HepG2 (cell line): ENCODE measurements at regions not wholly inside any gene's neighbourhood (a gene's known extent, or its start where the extent isn't known, plus 50 kb on each side); places are given as distances from the start of the nearest gene placed in this dataset.

ENCODE experiments used
- ATAC-seq: fragments of 200-7000 bp; cut with Tn5 transposase; 3 replicates; pipeline ENCODE4 v1.9.1; 2020; ENCODE audit warnings: mild to moderate bottlenecking, moderate library complexity
- BruUV-seq: library from RNA; stranded (reverse); fragments of 400-500 nt; replicated peaks from 2 replicates; lab custom pipeline; 2021; lab: Mats Ljungman, UMichigan
- CTCF ChIA-PET: fragments of 300-600 bp; formaldehyde crosslinking; extraction: SDS; loops from one replicate; lab custom pipeline; 2021; ENCODE audit warnings: low total read pairs, inconsistent platforms, low intra/inter-chr PET ratio; lab: Yijun Ruan, JAX
- POLR2A ChIA-PET: fragments of 350-600 bp; sonication (Branson Sonifier 250); formaldehyde crosslinking; loops from one replicate; lab custom pipeline; 2020; ENCODE audit warnings: antibody characterized with exemption, inconsistent platforms; lab: Yijun Ruan, JAX
- DNase-seq: peaks from one replicate; pipeline ENCODE4 v3.0.0-alpha.2; 2015; ENCODE audit warnings: low spot score
- FAIRE-seq: peaks from 3 replicates; lab custom pipeline; 2011; peaks lifted over from hg19 to GRCh38; lab: Jason Lieb, UNC
- H2AFZ ChIP-seq: one replicate; pipeline ENCODE4 v1.6.1; 2011; ENCODE audit warnings: low read length, inconsistent platforms
- H3K27ac ChIP-seq: fragments of 300-600 bp; 3 replicates; pipeline ENCODE4 v1.8.0; 2011; ENCODE audit warnings: mixed run types, mild to moderate bottlenecking, mixed read lengths, low read length, inconsistent platforms; ENCODE audit not compliant: insufficient read depth; ENCODE audit errors: extremely low read length
- H3K27me3 ChIP-seq, 2 experiments: fragments of 200-600 bp in 1 of 2; 2 replicates in 1 of 2; 3 replicates in 1 of 2; pipeline versions ENCODE4 v1.6.0 to v1.8.0; 2011; ENCODE audit warnings: low read length in 2 of 2, mild to moderate bottlenecking in 2 of 2, moderate library complexity in 2 of 2, inconsistent platforms in 1 of 2; ENCODE audit not compliant: insufficient read depth in 2 of 2, control insufficient read depth in 1 of 2
- H3K36me3 ChIP-seq, 2 experiments: fragments of 200-600 bp in 1 of 2; replicated peaks in 1 of 2; 2 replicates in 1 of 2; 3 replicates in 1 of 2; pipeline versions ENCODE4 v1.5.1 to v1.8.0; 2011; ENCODE audit warnings: low read length in 2 of 2, inconsistent platforms in 1 of 2; ENCODE audit not compliant: insufficient read depth in 2 of 2, control insufficient read depth in 1 of 2
- H3K4me1 ChIP-seq: 2 replicates; pipeline ENCODE4 v1.5.1; 2012; ENCODE audit warnings: low read length, inconsistent platforms; ENCODE audit not compliant: insufficient read depth
- H3K4me2 ChIP-seq: 2 replicates; pipeline ENCODE4 v1.6.0; 2011; ENCODE audit warnings: low read depth, low read length, inconsistent platforms
- H3K4me3 ChIP-seq, 3 experiments: fragments of 200-600 bp in 1 of 3; sonication (generic), shearing (Covaris generic) in 1 of 3; replicated peaks in 1 of 3; 2 replicates each; pipeline ENCODE4 v1.5.1; 2011 to 2016; ENCODE audit warnings: low read length in 3 of 3, inconsistent platforms in 2 of 3, low read depth in 2 of 3, mild to moderate bottlenecking in 2 of 3, control low read depth in 1 of 3, mixed read lengths in 1 of 3; ENCODE audit not compliant: insufficient read depth in 1 of 3
- H3K79me2 ChIP-seq: one replicate; pipeline ENCODE4 v1.6.1; 2011; ENCODE audit warnings: low read length, inconsistent platforms; ENCODE audit not compliant: insufficient read depth
- H3K9ac ChIP-seq: 2 replicates; pipeline ENCODE4 v1.6.0; 2011; ENCODE audit warnings: mild to moderate bottlenecking, low read depth, low read length, inconsistent platforms; ENCODE audit not compliant: insufficient read depth
- H3K9me3 ChIP-seq: 2 replicates; pipeline ENCODE4 v1.5.1; 2012; ENCODE audit warnings: mild to moderate bottlenecking, low read length
- H4K20me1 ChIP-seq: 2 replicates; pipeline ENCODE4 v1.6.0; 2011; ENCODE audit warnings: inconsistent platforms, mild to moderate bottlenecking, low read length, moderate library complexity; ENCODE audit not compliant: insufficient read depth
- GLMP ChIP-seq: sonication (generic); formaldehyde crosslinking; IDR thresholded peaks from 2 replicates; pipeline ENCODE4 v1.9.0; 2021; ENCODE audit warnings: missing genetic modification reagents, mild to moderate bottlenecking, borderline replicate concordance
- HOMEZ ChIP-seq: IDR thresholded peaks from 2 replicates; pipeline ENCODE4 v1.6.1; 2016; ENCODE audit warnings: low read depth
- IKZF5 ChIP-seq: IDR thresholded peaks from 2 replicates; pipeline ENCODE4 v1.6.1; 2018; ENCODE audit warnings: missing genetic modification reagents, mild to moderate bottlenecking, missing compliant biosample characterization
- NCOA2 ChIP-seq: sonication (generic); formaldehyde crosslinking; IDR thresholded peaks from 2 replicates; pipeline ENCODE4 v1.8.0; 2022; ENCODE audit warnings: inconsistent platforms
- NPAS2 ChIP-seq: sonication (generic); formaldehyde crosslinking; IDR thresholded peaks from 2 replicates; pipeline ENCODE4 v1.8.0; 2022; ENCODE audit warnings: mild to moderate bottlenecking, missing genetic modification reagents, borderline replicate concordance
- RBAK ChIP-seq: sonication (generic); formaldehyde crosslinking; IDR thresholded peaks from 2 replicates; pipeline ENCODE4 v1.5.1; 2020; ENCODE audit warnings: mild to moderate bottlenecking, missing genetic modification reagents
- RFXANK ChIP-seq: IDR thresholded peaks from 2 replicates; pipeline ENCODE4 v1.6.1; 2016
- TERF1 ChIP-seq: sonication (generic); formaldehyde crosslinking; IDR thresholded peaks from 2 replicates; pipeline ENCODE4 v1.8.0; 2022; ENCODE audit warnings: mild to moderate bottlenecking, missing genetic modification reagents, moderate library complexity
- ZBTB34 ChIP-seq: sonication (generic); formaldehyde crosslinking; IDR thresholded peaks from 2 replicates; pipeline ENCODE4 v1.8.0; 2022; ENCODE audit warnings: mild to moderate bottlenecking, missing genetic modification reagents
- ZNF275 ChIP-seq: sonication (generic); formaldehyde crosslinking; IDR thresholded peaks from 2 replicates; pipeline ENCODE4 v1.8.0; 2022; ENCODE audit warnings: missing genetic modification reagents, mild to moderate bottlenecking, inconsistent platforms, borderline replicate concordance
- ZNF557 ChIP-seq: sonication (generic); formaldehyde crosslinking; IDR thresholded peaks from 2 replicates; pipeline ENCODE4 v1.4.0; 2020; ENCODE audit warnings: missing genetic modification reagents
- WGBS: methylation state at CpG from one replicate; pipeline ENCODE4 v1.1.6; 2017; ENCODE audit warnings: low lambda C conversion rate; 5-methylcytosine and 5-hydroxymethylcytosine counted together
- in situ Hi-C: cut with HindIII; loops from 2 replicates; pipeline ENCODE4 v1.10.0; 2017; ENCODE audit warnings: low pct_unique_long_range_greater_than_20kb; ENCODE audit not compliant: extremely low pct_ligation_motif_present
- intact Hi-C: fragments of 100-400 bp; cut with micrococcal nuclease; formaldehyde crosslinking; loops from one replicate; pipeline ENCODE4 v1.10.0; 2022; ENCODE audit not compliant: unreplicated experiment

GRCh38 chr5:155285706-155286105, 272.2 kb downstream of the KIF4B start:
- H3K9ac ChIP-seq: no peak overlapping the region
- POLR2A ChIA-PET: no interaction called here
- 0% methylated on average over 1 of the region's 1 CpG for WGBS
- no peak for TF ChIP-seq GLMP
- TF ChIP-seq, all 625 proteins: peak for 0
- Histone ChIP-seq H3K4me2 (no peak overlapping the region), H2AFZ (no peak overlapping the region), H3K9me3 (no peaks in the 10 kb centered on the region), H3K4me1 (no peaks in the 10 kb centered on the region), H3K79me2 (no peaks in the 10 kb centered on the region), H3K27ac (no peak overlapping the region), H3K27me3 (peaks cover 0 to 3% of the 10 kb centered on the region in 2 experiments; a peak in 2 of 5 replicates), H3K4me3 (no peak overlapping the region), H4K20me1 (no peaks in the 10 kb centered on the region), H3K36me3 (no peaks in the 10 kb centered on the region)
- no TSS peak for BruUV-seq
- DNase-seq: no peak
- ATAC-seq: no peak
- CTCF ChIA-PET: no interaction called here
- no peak for FAIRE-seq
- in situ Hi-C loops (no loop called here), intact Hi-C loops (no loop called here)

- Histone ChIP-seq H4K20me1 (no peaks in the 10 kb centered on the region), H3K36me3 (no peaks in the 10 kb centered on the region), H3K4me1 (no peaks in the 10 kb centered on the region), H3K79me2 (no peaks in the 10 kb centered on the region), H3K27ac (no peak overlapping the region), H3K4me2 (no peak overlapping the region), H3K27me3 (no peaks in the 10 kb centered on the region), H2AFZ (no peak overlapping the region), H3K9me3 (no peaks in the 10 kb centered on the region), H3K9ac (no peak overlapping the region), H3K4me3 (no peak overlapping the region)
- ChIA-PET POLR2A (no interaction called here), CTCF (no interaction called here)
- ATAC-seq (no peak), FAIRE-seq (no peak), DNase-seq (no peak)
- no TSS peak for BruUV-seq
- intact Hi-C loops (no loop called here), in situ Hi-C loops (no loop called here)
- WGBS: 69% methylated on average over 1 of the region's 1 CpG
- TF ChIP-seq NPAS2 (CRISPR knock-in tag): no peak
- no peak for TF ChIP-seq RBAK (CRISPR knock-in tag)
- no peak for TF ChIP-seq TERF1 (CRISPR knock-in tag)
- no peak for TF ChIP-seq HOMEZ (CRISPR knock-in tag)
- TF ChIP-seq RFXANK: no peak
- no peak for TF ChIP-seq IKZF5 (CRISPR knock-in tag)
- no peak for TF ChIP-seq ZNF275 (CRISPR knock-in tag)
- TF ChIP-seq ZBTB34 (CRISPR knock-in tag): no peak
- no peak for TF ChIP-seq ZNF557 (CRISPR knock-in tag)
- no peak for TF ChIP-seq NCOA2
Observed at GRCh38 chr5:155290937-155291336, 277.4 kb downstream of the KIF4B start.
